Peyer's patch (tissue), 4 donors: ENCODE measurements at regions not wholly inside any gene's neighbourhood (a gene's known extent, or its start where the extent isn't known, plus 50 kb on each side); places are given as distances from the start of the nearest gene placed in this dataset.

Experiments
- DNase-seq, 3 donors: peaks; one replicate each; pipeline ENCODE4 v3.0.0-alpha.2; 2017 to 2019
- H3K27ac ChIP-seq, 4 donors: fragments of 200-600 bp; sonication (generic); one replicate each; pipeline ENCODE4 v1.5.1; 2016 to 2019
- H3K27me3 ChIP-seq, 2 donors: fragments of 200-600 bp; sonication (generic); one replicate each; pipeline ENCODE4 v1.5.1; 2019
- H3K36me3 ChIP-seq, 3 donors: fragments of 200-600 bp; sonication (generic); one replicate each; pipeline ENCODE4 v1.5.1; 2016 to 2019
- H3K4me1 ChIP-seq, 4 donors: fragments of 200-600 bp; sonication (generic); one replicate each; pipeline ENCODE4 v1.5.1; 2016 to 2019
- H3K4me3 ChIP-seq, 4 donors: fragments of 200-600 bp; sonication (generic); 1 replicate in 3 of 4; 2 replicates in 1 of 4; pipeline ENCODE4 v1.5.1; 2016 to 2019; ENCODE audit warnings: mild to moderate bottlenecking in 1 of 4
- H3K9me3 ChIP-seq, 4 donors: fragments of 200-600 bp; sonication (generic); one replicate each; pipeline ENCODE4 v1.5.1; 2016 to 2019; ENCODE audit warnings: mild to moderate bottlenecking in 1 of 4
- CTCF ChIP-seq, 6 experiments: fragments of 450-650 bp in 4 of 6; fragments of 200-600 bp in 2 of 6; sonication (generic) in 1 of 6; IDR thresholded peaks; one replicate each; pipeline ENCODE4 v1.5.1; 2017 to 2019; ENCODE audit warnings: antibody characterized with exemption in 6 of 6, mild to moderate bottlenecking in 3 of 6, moderate library complexity in 1 of 6
- POLR2A ChIP-seq, 2 donors: fragments of 450-650 bp; IDR thresholded peaks; one replicate each; pipeline ENCODE4 v1.5.1; 2017; ENCODE audit warnings: antibody characterized with exemption in 2 of 2, mild to moderate bottlenecking in 2 of 2, moderate library complexity in 2 of 2

- Histone ChIP-seq H3K4me1 (no peaks in the 10 kb centered on the region), H3K36me3 (no peaks in the 10 kb centered on the region), H3K4me3 (no peak overlapping the region), H3K27me3 (no peaks in the 10 kb centered on the region), H3K9me3 (no peaks in the 10 kb centered on the region), H3K27ac (no peak overlapping the region)
- no peak for TF ChIP-seq POLR2A (IDR thresholded peaks at IDR 0.05)
- TF ChIP-seq CTCF (IDR thresholded peaks at IDR 0.05): no peak
- DNase-seq: no peak
Measured at GRCh38 chr6:74860456-74860855, 345.4 kb downstream of the COL12A1 start.

GRCh38 chr6:74857157-74857556 lies 348.7 kb downstream of the COL12A1 start:
- Histone ChIP-seq H3K4me1 (no peaks in the 10 kb centered on the region), H3K36me3 (no peaks in the 10 kb centered on the region), H3K4me3 (no peak overlapping the region), H3K27me3 (no peaks in the 10 kb centered on the region), H3K27ac (no peak overlapping the region), H3K9me3 (no peaks in the 10 kb centered on the region)
- no peak for DNase-seq
- TF ChIP-seq POLR2A (IDR thresholded peaks at IDR 0.05): no peak
- no peak for TF ChIP-seq CTCF (IDR thresholded peaks at IDR 0.05)

GRCh38 chr6:74853991-74854390 lies 351.9 kb downstream of the COL12A1 start:
- Histone ChIP-seq H3K36me3 (no peaks in the 10 kb centered on the region), H3K9me3 (no peaks in the 10 kb centered on the region), H3K27me3 (no peaks in the 10 kb centered on the region), H3K27ac (no peak overlapping the region), H3K4me3 (no peak overlapping the region), H3K4me1 (no peaks in the 10 kb centered on the region)
- no peak for DNase-seq
- TF ChIP-seq CTCF (IDR thresholded peaks at IDR 0.05) (no peak), POLR2A (IDR thresholded peaks at IDR 0.05) (no peak)

- no peaks in the 10 kb centered on the region for H3K27me3 ChIP-seq
- no peak overlapping the region for H3K27ac ChIP-seq
- no peaks in the 10 kb centered on the region for H3K4me1 ChIP-seq
- no peak overlapping the region for H3K4me3 ChIP-seq
- no peaks in the 10 kb centered on the region for H3K9me3 ChIP-seq
- no peak for DNase-seq
- no peaks in the 10 kb centered on the region for H3K36me3 ChIP-seq
- TF ChIP-seq CTCF (IDR thresholded peaks at IDR 0.05) (no peak), POLR2A (IDR thresholded peaks at IDR 0.05) (no peak)
Measured at GRCh38 chr6:74851596-74851995, 354.3 kb downstream of the COL12A1 start.

- H3K9me3 ChIP-seq: peaks cover 0 to 3% (median 0%) of the 10 kb centered on the region in 4 donors
- H3K4me3 ChIP-seq: no peak overlapping the region
- no peak for DNase-seq
- no peaks in the 10 kb centered on the region for H3K27me3 ChIP-seq
- H3K36me3 ChIP-seq: no peaks in the 10 kb centered on the region
- no peak overlapping the region for H3K27ac ChIP-seq
- no peaks in the 10 kb centered on the region for H3K4me1 ChIP-seq
- TF ChIP-seq CTCF (IDR thresholded peaks at IDR 0.05) (no peak), POLR2A (IDR thresholded peaks at IDR 0.05) (no peak)
Measured at GRCh38 chr6:74840953-74841352, 364.9 kb downstream of the COL12A1 start.

- H3K27me3 ChIP-seq: no peaks in the 10 kb centered on the region
- no peaks in the 10 kb centered on the region for H3K9me3 ChIP-seq
- no peak overlapping the region for H3K27ac ChIP-seq
- H3K4me3 ChIP-seq: no peak overlapping the region
- H3K36me3 ChIP-seq: no peaks in the 10 kb centered on the region
- no peaks in the 10 kb centered on the region for H3K4me1 ChIP-seq
- no peak for TF ChIP-seq CTCF (IDR thresholded peaks at IDR 0.05)
- no peak for TF ChIP-seq POLR2A (IDR thresholded peaks at IDR 0.05)
- no peak for DNase-seq
Measured at GRCh38 chr6:74834967-74835366, 370.9 kb downstream of the COL12A1 start.
